HEK293 (cell line): ENCODE measurements at regions not wholly inside any gene's neighbourhood (a gene's known extent, or its start where the extent isn't known, plus 50 kb on each side); places are given as distances from the start of the nearest gene placed in this dataset.

Experiments
- CTCF ChIA-PET: fragments of 350-600 bp; formaldehyde crosslinking; extraction: SDS; loops from one replicate; lab custom pipeline; 2021; ENCODE audit warnings: antibody characterized with exemption; lab: Yijun Ruan, JAX
- POLR2A ChIA-PET: fragments of 300-600 bp; formaldehyde crosslinking; extraction: SDS; loops from one replicate; lab custom pipeline; 2020; ENCODE audit warnings: antibody characterized with exemption, inconsistent platforms; lab: Yijun Ruan, JAX
- H3K27ac ChIP-seq: fragments of 200-500 bp; sonication (Bioruptor generic); 2 replicates; pipeline ENCODE4 v1.5.1; 2014; ENCODE audit warnings: low read depth, low read length, control low read depth, inconsistent platforms; ENCODE audit errors: extremely low read depth
- H3K36me3 ChIP-seq, 2 experiments: fragments of 200-500 bp in 1 of 2; sonication (Bioruptor generic) in 1 of 2; 1 replicate in 1 of 2; 2 replicates in 1 of 2; pipeline ENCODE4 v1.5.1; 2014 to 2017; ENCODE audit warnings: inconsistent platforms in 2 of 2, low read length in 2 of 2; ENCODE audit not compliant: control insufficient read depth in 2 of 2, insufficient read depth in 1 of 2
- H3K4me1 ChIP-seq: fragments of 200-500 bp; sonication (Bioruptor generic); 2 replicates; pipeline ENCODE4 v1.5.1; 2014; ENCODE audit warnings: mild to moderate bottlenecking, low read length, inconsistent platforms; ENCODE audit not compliant: control insufficient read depth, insufficient read depth
- H3K4me3 ChIP-seq: 2 replicates; pipeline ENCODE4 v1.5.1; 2011; ENCODE audit warnings: low read depth, mild to moderate bottlenecking, control low read depth, low read length, moderate library complexity
- H3K9me3 ChIP-seq: fragments of 200-500 bp; sonication (Bioruptor generic); 2 replicates; pipeline ENCODE4 v1.5.1; 2014; ENCODE audit warnings: low read depth, low read length, inconsistent platforms; ENCODE audit not compliant: control insufficient read depth, insufficient read depth
- ELK4 ChIP-seq: IDR thresholded peaks from 2 replicates; pipeline ENCODE4 v1.6.1; 2011; ENCODE audit warnings: mild to moderate bottlenecking, low read depth, low read length, borderline replicate concordance
- OSR2 ChIP-seq: fragments of 450-650 bp; formaldehyde crosslinking; IDR thresholded peaks from 2 replicates; pipeline ENCODE4 v1.5.1; 2016; ENCODE audit warnings: missing biosample characterization, missing genetic modification characterization
- SCRT2 ChIP-seq: fragments of 450-650 bp; formaldehyde crosslinking; IDR thresholded peaks from 2 replicates; pipeline ENCODE4 v1.5.1; 2016; ENCODE audit warnings: missing biosample characterization, missing genetic modification characterization
- SETDB1 ChIP-seq: IDR thresholded peaks from one replicate; pipeline ENCODE4 v1.6.1; 2017; ENCODE audit warnings: mild to moderate bottlenecking, low read length, moderate library complexity, mixed read lengths; ENCODE audit not compliant: insufficient read length
- ZBTB48 ChIP-seq: fragments of 450-650 bp; formaldehyde crosslinking; IDR thresholded peaks from 2 replicates; pipeline ENCODE4 v1.5.1; 2016; ENCODE audit warnings: missing biosample characterization, missing genetic modification characterization
- ZNF10 ChIP-seq: fragments of 450-650 bp; formaldehyde crosslinking; IDR thresholded peaks from 2 replicates; pipeline ENCODE4 v1.5.1; 2017; ENCODE audit warnings: missing biosample characterization, missing genetic modification characterization
- ZNF19 ChIP-seq: fragments of 450-650 bp; formaldehyde crosslinking; IDR thresholded peaks from 2 replicates; pipeline ENCODE4; 2016; ENCODE audit warnings: missing biosample characterization, missing genetic modification characterization, low read depth
- ZNF211 ChIP-seq: fragments of 450-650 bp; formaldehyde crosslinking; IDR thresholded peaks from 2 replicates; pipeline ENCODE4 v1.5.1; 2016; ENCODE audit warnings: low read depth, missing biosample characterization, missing genetic modification characterization
- ZNF23 ChIP-seq: fragments of 450-650 bp; formaldehyde crosslinking; IDR thresholded peaks from 2 replicates; pipeline ENCODE4 v1.5.1; 2016; ENCODE audit warnings: missing biosample characterization, missing genetic modification characterization, borderline replicate concordance
- ZNF335 ChIP-seq: fragments of 450-650 bp; formaldehyde crosslinking; conservative IDR thresholded peaks from 2 replicates; pipeline ENCODE4 v1.5.1; 2016; ENCODE audit warnings: missing biosample characterization, missing genetic modification characterization
- ZNF398 ChIP-seq: fragments of 450-650 bp; formaldehyde crosslinking; IDR thresholded peaks from 2 replicates; pipeline ENCODE4 v1.5.1; 2017; ENCODE audit warnings: missing biosample characterization, missing genetic modification characterization
- ZNF514 ChIP-seq: fragments of 450-650 bp; formaldehyde crosslinking; IDR thresholded peaks from 2 replicates; pipeline ENCODE4 v1.5.1; 2016; ENCODE audit warnings: missing biosample characterization, missing genetic modification characterization
- ZNF544 ChIP-seq: fragments of 450-650 bp; formaldehyde crosslinking; IDR thresholded peaks from 2 replicates; pipeline ENCODE4 v1.5.0; 2017; ENCODE audit warnings: missing biosample characterization, missing genetic modification characterization
- ZNF561 ChIP-seq: fragments of 450-650 bp; IDR thresholded peaks from 2 replicates; pipeline ENCODE4 v1.5.1; 2018; ENCODE audit warnings: missing biosample characterization, missing genetic modification characterization, borderline replicate concordance
- ZNF596 ChIP-seq: fragments of 450-650 bp; IDR thresholded peaks from 2 replicates; pipeline ENCODE4 v1.5.0; 2018; ENCODE audit warnings: missing biosample characterization, mild to moderate bottlenecking, missing genetic modification characterization, moderate library complexity
- ZNF624 ChIP-seq: fragments of 450-650 bp; formaldehyde crosslinking; IDR thresholded peaks from 2 replicates; pipeline ENCODE4 v1.5.1; 2017; ENCODE audit warnings: missing biosample characterization, missing genetic modification characterization
- ZNF664 ChIP-seq: fragments of 450-650 bp; formaldehyde crosslinking; IDR thresholded peaks from 2 replicates; pipeline ENCODE4 v1.5.1; 2016; ENCODE audit warnings: missing biosample characterization, missing genetic modification characterization
- ZNF670 ChIP-seq: fragments of 450-650 bp; formaldehyde crosslinking; IDR thresholded peaks from 2 replicates; pipeline ENCODE4 v1.5.1; 2016; ENCODE audit warnings: missing biosample characterization, missing genetic modification characterization, low read depth
- ZNF747 ChIP-seq: fragments of 450-650 bp; formaldehyde crosslinking; IDR thresholded peaks from 2 replicates; pipeline ENCODE4 v1.5.1; 2016; ENCODE audit warnings: missing biosample characterization, missing genetic modification characterization

- no peak for TF ChIP-seq ELK4
- peak; percentile 45; the same call in 1 of the 2 replicates for TF ChIP-seq ZNF335 (tag by site-specific recombination)
- peak; percentile 74 for TF ChIP-seq OSR2 (tag by site-specific recombination)
Measured at GRCh38 chr1:172976222-172977041, 74.3 kb downstream of the TNFSF18 start (continued).

- Histone ChIP-seq H3K4me1 (no peaks in the 10 kb centered on the region), H3K9me3 (no peaks in the 10 kb centered on the region), H3K4me3 (no peak overlapping the region), H3K36me3 (no peaks in the 10 kb centered on the region), H3K27ac (no peak overlapping the region)
- TF ChIP-seq ZNF514, result no peak
- TF ChIP-seq ZNF624 (tag by site-specific recombination), result no peak
- no peak for TF ChIP-seq ZNF561 (tag by site-specific recombination)
- TF ChIP-seq ZBTB48 (tag by site-specific recombination), result no peak
- no peak for TF ChIP-seq ZNF670 (tag by site-specific recombination)
- TF ChIP-seq ZNF664 (tag by site-specific recombination), result no peak
- TF ChIP-seq SETDB1, result no peak
- TF ChIP-seq ZNF23 (tag by site-specific recombination), result no peak
- TF ChIP-seq ZNF544, result no peak
- no peak for TF ChIP-seq ZNF19 (tag by site-specific recombination)
- TF ChIP-seq SCRT2 (tag by site-specific recombination), result no peak
- ChIA-PET POLR2A (no interaction called here), CTCF (no interaction called here)
Measured at GRCh38 chr1:172977296-172978017, 73.3 kb downstream of the TNFSF18 start.

GRCh38 chr1:172978595-172978994, 72.1 kb downstream of the TNFSF18 start:
- TF ChIP-seq ZNF398 (peak; percentile 55), ZNF10 (tag by site-specific recombination) (peak; percentile 49; the same call in 1 of the 2 replicates), ZNF747 (tag by site-specific recombination) (no peak), ZNF596 (tag by site-specific recombination) (peak; percentile 45; the same call in 1 of the 2 replicates), ZNF211 (tag by site-specific recombination) (no peak)
- Histone ChIP-seq H3K27ac (no peak overlapping the region), H3K4me3 (no peak overlapping the region), H3K36me3 (no peaks in the 10 kb centered on the region), H3K9me3 (no peaks in the 10 kb centered on the region), H3K4me1 (no peaks in the 10 kb centered on the region)
- ChIA-PET CTCF (no interaction called here), POLR2A (no interaction called here)
